ENCODE measurements at regions not wholly inside any gene's neighbourhood (a gene's known extent, or its start where the extent isn't known, plus 50 kb on each side); places are given as distances from the start of the nearest gene placed in this dataset.

DNA sequence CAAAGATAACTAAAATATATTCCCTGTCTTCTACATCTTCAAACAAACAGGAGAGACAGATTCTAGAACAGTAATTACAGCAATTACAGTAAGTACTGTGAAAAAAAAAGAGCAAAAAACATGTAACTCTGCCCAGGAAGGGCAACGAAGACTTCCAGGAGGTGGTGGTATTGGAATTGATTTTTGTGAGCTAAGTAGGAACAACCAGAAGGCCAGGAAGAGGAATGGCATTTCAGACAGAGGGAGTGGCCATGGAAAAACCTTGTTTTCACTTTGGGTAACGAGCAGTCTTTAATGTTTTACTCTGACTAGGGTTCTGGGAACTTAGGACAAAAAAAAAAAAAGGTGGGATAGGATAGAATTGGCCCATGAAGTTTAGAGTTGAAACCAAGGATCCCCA lies 196.3 kb upstream of the PLEKHG7 start:
- Histone ChIP-seq H3K9me3 (ENCODE audit: severe bottlenecking) (no peaks in the 10 kb centered on the region), H3K27ac (ENCODE audit: poor library complexity, severe bottlenecking) (no peak overlapping the region), H3K4me3 (ENCODE audit: severe bottlenecking) (no peak overlapping the region), H3K27me3 (ENCODE audit: insufficient read depth, poor library complexity, severe bottlenecking) (no peaks in the 10 kb centered on the region), H3K36me3 (ENCODE audit: low read depth) (no peaks in the 10 kb centered on the region), H3K4me1 (ENCODE audit: insufficient read depth, poor library complexity, severe bottlenecking) (peaks cover 3% of the 10 kb centered on the region)
- TF ChIP-seq, protein P1, sequence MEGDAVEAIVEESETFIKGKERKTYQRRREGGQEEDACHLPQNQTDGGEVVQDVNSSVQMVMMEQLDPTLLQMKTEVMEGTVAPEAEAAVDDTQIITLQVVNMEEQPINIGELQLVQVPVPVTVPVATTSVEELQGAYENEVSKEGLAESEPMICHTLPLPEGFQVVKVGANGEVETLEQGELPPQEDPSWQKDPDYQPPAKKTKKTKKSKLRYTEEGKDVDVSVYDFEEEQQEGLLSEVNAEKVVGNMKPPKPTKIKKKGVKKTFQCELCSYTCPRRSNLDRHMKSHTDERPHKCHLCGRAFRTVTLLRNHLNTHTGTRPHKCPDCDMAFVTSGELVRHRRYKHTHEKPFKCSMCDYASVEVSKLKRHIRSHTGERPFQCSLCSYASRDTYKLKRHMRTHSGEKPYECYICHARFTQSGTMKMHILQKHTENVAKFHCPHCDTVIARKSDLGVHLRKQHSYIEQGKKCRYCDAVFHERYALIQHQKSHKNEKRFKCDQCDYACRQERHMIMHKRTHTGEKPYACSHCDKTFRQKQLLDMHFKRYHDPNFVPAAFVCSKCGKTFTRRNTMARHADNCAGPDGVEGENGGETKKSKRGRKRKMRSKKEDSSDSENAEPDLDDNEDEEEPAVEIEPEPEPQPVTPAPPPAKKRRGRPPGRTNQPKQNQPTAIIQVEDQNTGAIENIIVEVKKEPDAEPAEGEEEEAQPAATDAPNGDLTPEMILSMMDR (IDR thresholded peaks at IDR 0.05; ENCODE audit: poor library complexity, severe bottlenecking), result peak; percentile 19
- DNase-seq (ENCODE audit: low spot score) (no peak), ATAC-seq (ENCODE audit: low read depth) (peak; percentile 56; the same call in 2 of the 3 replicates)

GRCh38 chr12:92505254-92506231 lies 197.2 kb upstream of the PLEKHG7 start:
- no peak for DNase-seq (ENCODE audit: low spot score)

GRCh38 chr12:92504594-92504981 lies 198.2 kb upstream of the PLEKHG7 start:
- DNase-seq (ENCODE audit: low spot score) (no peak), ATAC-seq (ENCODE audit: low read depth) (no peak)
- Histone ChIP-seq H3K4me3 (ENCODE audit: severe bottlenecking) (no peak overlapping the region), H3K4me1 (ENCODE audit: insufficient read depth, poor library complexity, severe bottlenecking) (peaks cover 3% of the 10 kb centered on the region), H3K27ac (ENCODE audit: poor library complexity, severe bottlenecking) (no peak overlapping the region), H3K36me3 (ENCODE audit: low read depth) (no peaks in the 10 kb centered on the region), H3K9me3 (ENCODE audit: severe bottlenecking) (no peaks in the 10 kb centered on the region), H3K27me3 (ENCODE audit: insufficient read depth, poor library complexity, severe bottlenecking) (no peaks in the 10 kb centered on the region)
- TF ChIP-seq, protein P1 (IDR thresholded peaks at IDR 0.05; ENCODE audit: poor library complexity, severe bottlenecking), result no peak

More at GRCh38 chr12:92505254-92506231, 197.2 kb upstream of the PLEKHG7 start:
- H3K27me3 ChIP-seq (ENCODE audit: insufficient read depth, poor library complexity, severe bottlenecking), result no peaks in the 10 kb centered on the region
- no peak for ATAC-seq (ENCODE audit: low read depth)
- H3K4me1 ChIP-seq (ENCODE audit: insufficient read depth, poor library complexity, severe bottlenecking), result peaks cover 3% of the 10 kb centered on the region
- TF ChIP-seq, protein P1 (IDR thresholded peaks at IDR 0.05; ENCODE audit: poor library complexity, severe bottlenecking), result no peak
- H3K36me3 ChIP-seq (ENCODE audit: low read depth), result no peaks in the 10 kb centered on the region
- no peak overlapping the region for H3K27ac ChIP-seq (ENCODE audit: poor library complexity, severe bottlenecking)
- H3K9me3 ChIP-seq (ENCODE audit: severe bottlenecking), result no peaks in the 10 kb centered on the region
- no peak overlapping the region for H3K4me3 ChIP-seq (ENCODE audit: severe bottlenecking)

GRCh38 chr12:92503971-92504593 lies 198.7 kb upstream of the PLEKHG7 start:
- Histone ChIP-seq H3K27me3 (ENCODE audit: insufficient read depth, poor library complexity, severe bottlenecking) (no peaks in the 10 kb centered on the region), H3K36me3 (ENCODE audit: low read depth) (no peaks in the 10 kb centered on the region), H3K9me3 (ENCODE audit: severe bottlenecking) (no peaks in the 10 kb centered on the region), H3K27ac (ENCODE audit: poor library complexity, severe bottlenecking) (no peak overlapping the region), H3K4me3 (ENCODE audit: severe bottlenecking) (no peak overlapping the region), H3K4me1 (ENCODE audit: insufficient read depth, poor library complexity, severe bottlenecking) (peaks cover 3% of the 10 kb centered on the region)
- DNase-seq (ENCODE audit: low spot score) (no peak), ATAC-seq (ENCODE audit: low read depth) (no peak)
- TF ChIP-seq, protein P1 (IDR thresholded peaks at IDR 0.05; ENCODE audit: poor library complexity, severe bottlenecking), result no peak
